GM12892 (cell line): ENCODE measurements at regions not wholly inside any gene's neighbourhood (a gene's known extent, or its start where the extent isn't known, plus 50 kb on each side); places are given as distances from the start of the nearest gene placed in this dataset.

Experiments
- POLR2A ChIP-seq: IDR thresholded peaks from 2 replicates; pipeline ENCODE4 v1.6.1; 2011; ENCODE audit warnings: low read depth, low read length, control low read depth
- POLR2AphosphoS5 ChIP-seq: IDR thresholded peaks from 2 replicates; pipeline ENCODE4 v1.6.1; 2011; ENCODE audit warnings: low read depth, low read length, control low read depth
- TAF1 ChIP-seq: IDR thresholded peaks from 2 replicates; pipeline ENCODE4 v1.6.1; 2011; ENCODE audit warnings: low read depth, mild to moderate bottlenecking, control low read depth, low read length, borderline replicate concordance

- TF ChIP-seq POLR2AphosphoS5 (no peak), TAF1 (no peak), POLR2A (no peak)
Measured at GRCh38 chr19:56912401-56913112, 72.0 kb upstream of the PEG3 start.
